IMR-90 (cell line): ENCODE measurements at regions not wholly inside any gene's neighbourhood (a gene's known extent, or its start where the extent isn't known, plus 50 kb on each side); places are given as distances from the start of the nearest gene placed in this dataset.

Source experiments
- FOS ChIP-seq: fragments of 150-350 bp; IDR thresholded peaks from 2 replicates; pipeline ENCODE4 v1.6.1; 2016; ENCODE audit warnings: low read depth, low read length
- MAFK ChIP-seq: IDR thresholded peaks from 2 replicates; pipeline ENCODE4 v1.6.1; 2012; ENCODE audit warnings: low read depth, low read length, improper control_type of control experiment
- MAZ ChIP-seq: IDR thresholded peaks from 2 replicates; pipeline ENCODE4 v1.6.1; 2012; ENCODE audit warnings: low read depth, mild to moderate bottlenecking, low read length, improper control_type of control experiment, moderate library complexity, borderline replicate concordance
- MXI1 ChIP-seq: IDR thresholded peaks from 2 replicates; pipeline ENCODE4 v1.6.1; 2012; ENCODE audit warnings: low read depth, mild to moderate bottlenecking, low read length, moderate library complexity, borderline replicate concordance
- NFE2L2 ChIP-seq: fragments of 150-350 bp; IDR thresholded peaks from 2 replicates; pipeline ENCODE4 v1.6.1; 2016; ENCODE audit warnings: low read depth, mild to moderate bottlenecking, low read length
- POLR2A ChIP-seq: IDR thresholded peaks from 2 replicates; pipeline ENCODE4 v1.6.1; 2012; ENCODE audit warnings: mild to moderate bottlenecking, low read depth, low read length
- RAD21 ChIP-seq: IDR thresholded peaks from 2 replicates; pipeline ENCODE4 v1.6.1; 2012; ENCODE audit warnings: low read length, improper control_type of control experiment
- RFX5 ChIP-seq: IDR thresholded peaks from 2 replicates; pipeline ENCODE4 v1.8.0; 2012; ENCODE audit warnings: low read depth, mild to moderate bottlenecking, low read length, moderate library complexity
- SMC3 ChIP-seq: fragments of 150-350 bp; IDR thresholded peaks from 2 replicates; pipeline ENCODE4 v1.6.1; 2016; ENCODE audit warnings: low read depth, mild to moderate bottlenecking, antibody characterized with exemption, low read length, moderate library complexity
- TF ChIP-seq, protein P1 (sequence below): conservative IDR thresholded peaks from 2 replicates; pipeline ENCODE4 v1.5.1; 2012; ENCODE audit warnings: mild to moderate bottlenecking, low read depth, low read length, improper control_type of control experiment
- TF ChIP-seq, protein P2 (sequence below): fragments of 150-350 bp; IDR thresholded peaks from 2 replicates; pipeline ENCODE4 v1.6.1; 2016; ENCODE audit warnings: low read depth, mild to moderate bottlenecking, low read length, moderate library complexity, borderline replicate concordance
- TF ChIP-seq, protein P3 (sequence below): fragments of 150-350 bp; IDR thresholded peaks from 2 replicates; pipeline ENCODE4 v1.6.1; 2017; ENCODE audit warnings: mild to moderate bottlenecking, antibody characterized with exemption, low read length, low read depth

DNA sequence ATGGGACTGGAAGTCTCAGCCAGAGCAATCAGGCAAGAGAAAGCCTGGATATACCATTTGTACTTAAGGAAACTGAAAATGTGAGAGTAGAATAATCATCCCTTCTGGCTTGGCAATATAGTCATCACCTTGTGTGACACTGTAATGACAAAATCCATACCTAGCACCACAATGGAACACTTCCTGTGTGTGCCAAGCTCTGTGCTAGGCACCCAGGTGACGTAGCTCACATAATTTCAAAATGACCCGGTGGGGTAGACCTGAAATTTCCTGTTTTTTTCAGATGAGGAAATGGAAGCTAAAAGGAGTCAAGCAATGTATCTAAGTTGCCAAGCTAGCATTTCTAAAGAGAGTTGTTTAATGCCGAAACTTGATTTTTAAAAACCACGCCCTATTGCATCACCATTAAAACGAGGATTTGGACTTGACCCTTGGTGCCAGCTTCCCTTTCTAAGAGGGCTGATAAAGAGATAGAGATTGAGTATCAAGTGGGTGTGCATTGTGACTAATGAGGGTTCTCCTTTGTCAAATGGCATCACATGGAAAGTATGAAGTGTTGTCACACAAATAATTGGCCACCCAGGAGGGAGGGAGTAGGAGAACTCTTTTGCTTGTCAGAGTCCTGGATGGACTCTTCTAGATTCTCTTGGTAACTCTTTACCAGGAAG lies 141.3 kb upstream of the PDZRN3 start:
- TF ChIP-seq, protein P1, sequence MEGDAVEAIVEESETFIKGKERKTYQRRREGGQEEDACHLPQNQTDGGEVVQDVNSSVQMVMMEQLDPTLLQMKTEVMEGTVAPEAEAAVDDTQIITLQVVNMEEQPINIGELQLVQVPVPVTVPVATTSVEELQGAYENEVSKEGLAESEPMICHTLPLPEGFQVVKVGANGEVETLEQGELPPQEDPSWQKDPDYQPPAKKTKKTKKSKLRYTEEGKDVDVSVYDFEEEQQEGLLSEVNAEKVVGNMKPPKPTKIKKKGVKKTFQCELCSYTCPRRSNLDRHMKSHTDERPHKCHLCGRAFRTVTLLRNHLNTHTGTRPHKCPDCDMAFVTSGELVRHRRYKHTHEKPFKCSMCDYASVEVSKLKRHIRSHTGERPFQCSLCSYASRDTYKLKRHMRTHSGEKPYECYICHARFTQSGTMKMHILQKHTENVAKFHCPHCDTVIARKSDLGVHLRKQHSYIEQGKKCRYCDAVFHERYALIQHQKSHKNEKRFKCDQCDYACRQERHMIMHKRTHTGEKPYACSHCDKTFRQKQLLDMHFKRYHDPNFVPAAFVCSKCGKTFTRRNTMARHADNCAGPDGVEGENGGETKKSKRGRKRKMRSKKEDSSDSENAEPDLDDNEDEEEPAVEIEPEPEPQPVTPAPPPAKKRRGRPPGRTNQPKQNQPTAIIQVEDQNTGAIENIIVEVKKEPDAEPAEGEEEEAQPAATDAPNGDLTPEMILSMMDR = no peak
- TF ChIP-seq NFE2L2 = no peak
- TF ChIP-seq, protein P2, sequence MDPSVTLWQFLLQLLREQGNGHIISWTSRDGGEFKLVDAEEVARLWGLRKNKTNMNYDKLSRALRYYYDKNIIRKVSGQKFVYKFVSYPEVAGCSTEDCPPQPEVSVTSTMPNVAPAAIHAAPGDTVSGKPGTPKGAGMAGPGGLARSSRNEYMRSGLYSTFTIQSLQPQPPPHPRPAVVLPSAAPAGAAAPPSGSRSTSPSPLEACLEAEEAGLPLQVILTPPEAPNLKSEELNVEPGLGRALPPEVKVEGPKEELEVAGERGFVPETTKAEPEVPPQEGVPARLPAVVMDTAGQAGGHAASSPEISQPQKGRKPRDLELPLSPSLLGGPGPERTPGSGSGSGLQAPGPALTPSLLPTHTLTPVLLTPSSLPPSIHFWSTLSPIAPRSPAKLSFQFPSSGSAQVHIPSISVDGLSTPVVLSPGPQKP = no peak
- no peak for TF ChIP-seq POLR2A
- TF ChIP-seq RFX5 = no peak
- TF ChIP-seq MAZ = no peak
- no peak for TF ChIP-seq RAD21
- TF ChIP-seq MAFK = no peak
- TF ChIP-seq, protein P3, sequence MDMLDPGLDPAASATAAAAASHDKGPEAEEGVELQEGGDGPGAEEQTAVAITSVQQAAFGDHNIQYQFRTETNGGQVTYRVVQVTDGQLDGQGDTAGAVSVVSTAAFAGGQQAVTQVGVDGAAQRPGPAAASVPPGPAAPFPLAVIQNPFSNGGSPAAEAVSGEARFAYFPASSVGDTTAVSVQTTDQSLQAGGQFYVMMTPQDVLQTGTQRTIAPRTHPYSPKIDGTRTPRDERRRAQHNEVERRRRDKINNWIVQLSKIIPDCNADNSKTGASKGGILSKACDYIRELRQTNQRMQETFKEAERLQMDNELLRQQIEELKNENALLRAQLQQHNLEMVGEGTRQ = no peak
- no peak for TF ChIP-seq MXI1
- TF ChIP-seq FOS = no peak
- TF ChIP-seq SMC3 = no peak
